WERI-Rb-1 (cell line): ENCODE measurements at regions not wholly inside any gene's neighbourhood (a gene's known extent, or its start where the extent isn't known, plus 50 kb on each side); places are given as distances from the start of the nearest gene placed in this dataset.
A peak's percentile ranks its signal among the peaks of the same experiment; 100 is the strongest.

Experiments
- DNase-seq: peaks from one replicate; pipeline ENCODE4 v3.0.0-alpha.2; 2020
- H3K27ac ChIP-seq: fragments of 250-450 bp; sonication (Bioruptor Pico); 2 replicates; pipeline ENCODE4 v1.5.1; 2020; ENCODE audit warnings: mild to moderate bottlenecking, moderate library complexity
- H3K27me3 ChIP-seq: fragments of 250-450 bp; sonication (Bioruptor Pico); 2 replicates; pipeline ENCODE4 v1.5.1; 2021; ENCODE audit warnings: mild to moderate bottlenecking, low read depth, moderate library complexity; ENCODE audit not compliant: insufficient read depth, severe bottlenecking
- H3K36me3 ChIP-seq: fragments of 250-450 bp; sonication (Bioruptor Pico); 2 replicates; pipeline ENCODE4 v1.5.1; 2020; ENCODE audit warnings: mild to moderate bottlenecking, moderate library complexity
- H3K4me3 ChIP-seq: 2 replicates; pipeline ENCODE4 v1.5.1; 2011; ENCODE audit warnings: low read depth, mild to moderate bottlenecking, control low read depth, low read length
- H3K9me3 ChIP-seq: fragments of 250-450 bp; sonication (Bioruptor Pico); 2 replicates; pipeline ENCODE4 v1.5.1; 2021; ENCODE audit warnings: mild to moderate bottlenecking, moderate library complexity; ENCODE audit not compliant: severe bottlenecking
- TF ChIP-seq, protein P1 (sequence below): IDR thresholded peaks from 2 replicates; pipeline ENCODE4 v1.5.1; 2011; ENCODE audit warnings: low read depth, mild to moderate bottlenecking, control low read depth, inconsistent platforms, low read length

DNA sequence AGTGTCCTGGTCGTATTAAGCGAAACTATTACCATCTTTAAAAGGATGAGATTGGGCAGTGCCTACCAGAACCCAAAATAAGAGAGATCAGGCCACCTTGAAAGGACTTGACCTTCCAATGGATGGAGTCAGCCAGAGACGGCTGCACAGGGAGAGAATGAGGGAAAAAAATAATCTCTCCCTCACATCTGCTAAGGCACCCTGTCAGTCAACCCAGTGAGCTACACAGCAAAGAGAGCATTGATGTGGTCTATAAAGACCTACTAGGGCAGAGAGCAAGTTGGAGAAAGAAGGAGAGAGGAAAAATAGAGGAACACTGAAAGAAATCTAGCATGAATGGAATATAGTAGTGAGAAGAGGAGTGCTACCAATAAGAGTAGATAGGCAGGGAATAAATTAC is 68.0 kb upstream of the FTMT start:
- Histone ChIP-seq H3K9me3 (no peaks in the 10 kb centered on the region), H3K27me3 (no peaks in the 10 kb centered on the region), H3K27ac (no peak overlapping the region), H3K36me3 (no peaks in the 10 kb centered on the region), H3K4me3 (no peak overlapping the region)
- TF ChIP-seq, protein P1, sequence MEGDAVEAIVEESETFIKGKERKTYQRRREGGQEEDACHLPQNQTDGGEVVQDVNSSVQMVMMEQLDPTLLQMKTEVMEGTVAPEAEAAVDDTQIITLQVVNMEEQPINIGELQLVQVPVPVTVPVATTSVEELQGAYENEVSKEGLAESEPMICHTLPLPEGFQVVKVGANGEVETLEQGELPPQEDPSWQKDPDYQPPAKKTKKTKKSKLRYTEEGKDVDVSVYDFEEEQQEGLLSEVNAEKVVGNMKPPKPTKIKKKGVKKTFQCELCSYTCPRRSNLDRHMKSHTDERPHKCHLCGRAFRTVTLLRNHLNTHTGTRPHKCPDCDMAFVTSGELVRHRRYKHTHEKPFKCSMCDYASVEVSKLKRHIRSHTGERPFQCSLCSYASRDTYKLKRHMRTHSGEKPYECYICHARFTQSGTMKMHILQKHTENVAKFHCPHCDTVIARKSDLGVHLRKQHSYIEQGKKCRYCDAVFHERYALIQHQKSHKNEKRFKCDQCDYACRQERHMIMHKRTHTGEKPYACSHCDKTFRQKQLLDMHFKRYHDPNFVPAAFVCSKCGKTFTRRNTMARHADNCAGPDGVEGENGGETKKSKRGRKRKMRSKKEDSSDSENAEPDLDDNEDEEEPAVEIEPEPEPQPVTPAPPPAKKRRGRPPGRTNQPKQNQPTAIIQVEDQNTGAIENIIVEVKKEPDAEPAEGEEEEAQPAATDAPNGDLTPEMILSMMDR = no peak
- DNase-seq = no peak

- TF ChIP-seq, protein P1 = no peak
- DNase-seq = no peak
- no peak overlapping the region for H3K4me3 ChIP-seq
- H3K27me3 ChIP-seq = no peaks in the 10 kb centered on the region
- no peak overlapping the region for H3K27ac ChIP-seq
- H3K36me3 ChIP-seq = no peaks in the 10 kb centered on the region
- H3K9me3 ChIP-seq = no peaks in the 10 kb centered on the region
Observed at GRCh38 chr5:121793791-121794190, 57.9 kb upstream of the FTMT start.

GRCh38 chr5:121795511-121795910 is 56.2 kb upstream of the FTMT start:
- H3K36me3 ChIP-seq = no peaks in the 10 kb centered on the region
- no peaks in the 10 kb centered on the region for H3K27me3 ChIP-seq
- TF ChIP-seq, protein P1 = no peak
- DNase-seq = no peak
- H3K9me3 ChIP-seq = no peaks in the 10 kb centered on the region
- H3K27ac ChIP-seq = no peak overlapping the region
- no peak overlapping the region for H3K4me3 ChIP-seq

- H3K36me3 ChIP-seq = no peaks in the 10 kb centered on the region
- no peaks in the 10 kb centered on the region for H3K9me3 ChIP-seq
- H3K4me3 ChIP-seq = no peak overlapping the region
- peak; percentile 55 for DNase-seq
- H3K27me3 ChIP-seq = no peaks in the 10 kb centered on the region
- TF ChIP-seq, protein P1 = no peak
- H3K27ac ChIP-seq = no peak overlapping the region
Observed at GRCh38 chr5:121797681-121798518, 53.8 kb upstream of the FTMT start.
